HG02981 (cell line): ENCODE measurements at regions not wholly inside any gene's neighbourhood (a gene's known extent, or its start where the extent isn't known, plus 50 kb on each side); places are given as distances from the start of the nearest gene placed in this dataset.
"Not testable (repeated sequence)": the region's sequence is repeated elsewhere in the genome, so short reads cannot be mapped to it uniquely, and the experiment has no call there.

Experiments
- ATAC-seq: cut with Tn5 transposase; IDR thresholded peaks from one replicate; pipeline ENCODE4 v1.9.1; 2021; ENCODE audit warnings: mild to moderate bottlenecking, moderate library complexity; ENCODE audit not compliant: unreplicated experiment

- ATAC-seq = no peak
Observed at GRCh38 chr7:115227473-115228235, 305.8 kb downstream of the MDFIC start.

- no peak for ATAC-seq
Observed at GRCh38 chr7:115226410-115226809, 304.5 kb downstream of the MDFIC start.

- ATAC-seq = no peak
Observed at GRCh38 chr7:115224922-115225321, 303.0 kb downstream of the MDFIC start.

GRCh38 chr7:115223959-115224358 lies 302.1 kb downstream of the MDFIC start:
- ATAC-seq = no peak

- no peak for ATAC-seq
Observed at GRCh38 chr7:115221456-115221855, 299.6 kb downstream of the MDFIC start.

GRCh38 chr7:115218076-115218475 lies 296.2 kb downstream of the MDFIC start:
- no peak for ATAC-seq

GRCh38 chr7:115217373-115217772 lies 295.5 kb downstream of the MDFIC start:
- ATAC-seq = no peak

- no peak for ATAC-seq
Observed at GRCh38 chr7:115216652-115217051, 294.8 kb downstream of the MDFIC start.

- no peak for ATAC-seq
Observed at GRCh38 chr7:115211171-115211570, 289.3 kb downstream of the MDFIC start.

GRCh38 chr7:115210552-115210951 lies 288.7 kb downstream of the MDFIC start:
- no peak for ATAC-seq

- ATAC-seq = no peak
Observed at GRCh38 chr7:115208710-115209560, 287.0 kb downstream of the MDFIC start.

GRCh38 chr7:115206374-115206773 lies 284.5 kb downstream of the MDFIC start:
- ATAC-seq = not testable (repeated sequence)

- ATAC-seq = no peak
Observed at GRCh38 chr7:115198143-115198542, 276.2 kb downstream of the MDFIC start.

- no peak for ATAC-seq
Observed at GRCh38 chr7:115195208-115195607, 273.3 kb downstream of the MDFIC start.

GRCh38 chr7:115191526-115191925 lies 269.6 kb downstream of the MDFIC start:
- no peak for ATAC-seq

- ATAC-seq = no peak
Observed at GRCh38 chr7:115183431-115184057, 261.6 kb downstream of the MDFIC start.

- ATAC-seq = no peak
Observed at GRCh38 chr7:115178835-115179234, 256.9 kb downstream of the MDFIC start.

GRCh38 chr7:115177823-115178222 lies 255.9 kb downstream of the MDFIC start:
- no peak for ATAC-seq

GRCh38 chr7:115177103-115177502 lies 255.2 kb downstream of the MDFIC start:
- ATAC-seq = no peak

- ATAC-seq = not testable (repeated sequence)
Observed at GRCh38 chr7:115172397-115172796, 250.5 kb downstream of the MDFIC start.

GRCh38 chr7:115153769-115154477 lies 232.0 kb downstream of the MDFIC start:
- no peak for ATAC-seq
